NT2/D1 (cell line): ENCODE measurements at regions not wholly inside any gene's neighbourhood (a gene's known extent, or its start where the extent isn't known, plus 50 kb on each side); places are given as distances from the start of the nearest gene placed in this dataset.

Experiments used
- YY1 ChIP-seq: IDR thresholded peaks from 2 replicates; pipeline ENCODE4 v1.6.1; 2011; ENCODE audit not compliant: insufficient read length, insufficient read depth
- ZNF274 ChIP-seq: IDR thresholded peaks from 2 replicates; pipeline ENCODE4 v1.6.1; 2011; ENCODE audit warnings: mild to moderate bottlenecking, low read depth, low read length

GRCh38 chr12:17982556-17982955 is 107.4 kb downstream of the RERGL start:
- TF ChIP-seq ZNF274 (no peak), YY1 (no peak)
